HCT116 (cell line): ENCODE measurements at regions not wholly inside any gene's neighbourhood (a gene's known extent, or its start where the extent isn't known, plus 50 kb on each side); places are given as distances from the start of the nearest gene placed in this dataset.

Experiments
- EZH2 ChIP-seq: fragments of 200-600 bp; sonication (generic); IDR thresholded peaks from 2 replicates; pipeline ENCODE4 v1.6.1; 2017; ENCODE audit warnings: antibody characterized with exemption, mixed run types
- EZH2phosphoT487 ChIP-seq: fragments of 200-600 bp; IDR thresholded peaks from 2 replicates; pipeline ENCODE4 v1.6.1; 2018; ENCODE audit warnings: antibody characterized with exemption, borderline replicate concordance
- JUND ChIP-seq: IDR thresholded peaks from 2 replicates; pipeline ENCODE4 v1.6.1; 2012
- POLR2A ChIP-seq: IDR thresholded peaks from 2 replicates; pipeline ENCODE4 v1.7.0; 2011; ENCODE audit warnings: borderline replicate concordance; ENCODE audit not compliant: insufficient read depth, insufficient read length; ENCODE audit errors: extremely low read depth
- SRF ChIP-seq: IDR thresholded peaks from 2 replicates; pipeline ENCODE4 v1.6.1; 2012; ENCODE audit warnings: low read depth
- TCF7L2 ChIP-seq: IDR thresholded peaks from 2 replicates; pipeline ENCODE4 v1.7.0; 2011; ENCODE audit warnings: borderline replicate concordance, inconsistent platforms; ENCODE audit not compliant: insufficient read depth, insufficient read length; ENCODE audit errors: extremely low read depth
- YY1 ChIP-seq: IDR thresholded peaks from 2 replicates; pipeline ENCODE4 v1.6.1; 2011; ENCODE audit warnings: low read length, low read depth, moderate library complexity, mild to moderate bottlenecking; ENCODE audit not compliant: insufficient replicate concordance; ENCODE audit errors: extremely low read depth
- TF ChIP-seq, protein P1 (sequence below), 3 experiments: fragments of 200-600 bp in 1 of 3; sonication (generic) in 1 of 3; IDR thresholded peaks in 2 of 3; conservative IDR thresholded peaks in 1 of 3; 2 replicates each; pipeline ENCODE4 v1.5.1; 2012 to 2017; ENCODE audit warnings: low read depth in 2 of 3, low read length in 2 of 3, antibody characterized with exemption in 1 of 3, borderline replicate concordance in 1 of 3, control low read depth in 1 of 3, mild to moderate bottlenecking in 1 of 3, mixed read lengths in 1 of 3, mixed run types in 1 of 3, moderate library complexity in 1 of 3; ENCODE audit not compliant: insufficient read depth in 1 of 3
- TF ChIP-seq, protein P2 (sequence below): IDR thresholded peaks from 2 replicates; pipeline ENCODE4 v1.6.1; 2012

- TF ChIP-seq JUND (peak; percentile 73), SRF (no peak), POLR2A (no peak), EZH2phosphoT487 (no peak), EZH2 (no peak), YY1 (no peak), TCF7L2 (no peak)
- TF ChIP-seq, protein P1, sequence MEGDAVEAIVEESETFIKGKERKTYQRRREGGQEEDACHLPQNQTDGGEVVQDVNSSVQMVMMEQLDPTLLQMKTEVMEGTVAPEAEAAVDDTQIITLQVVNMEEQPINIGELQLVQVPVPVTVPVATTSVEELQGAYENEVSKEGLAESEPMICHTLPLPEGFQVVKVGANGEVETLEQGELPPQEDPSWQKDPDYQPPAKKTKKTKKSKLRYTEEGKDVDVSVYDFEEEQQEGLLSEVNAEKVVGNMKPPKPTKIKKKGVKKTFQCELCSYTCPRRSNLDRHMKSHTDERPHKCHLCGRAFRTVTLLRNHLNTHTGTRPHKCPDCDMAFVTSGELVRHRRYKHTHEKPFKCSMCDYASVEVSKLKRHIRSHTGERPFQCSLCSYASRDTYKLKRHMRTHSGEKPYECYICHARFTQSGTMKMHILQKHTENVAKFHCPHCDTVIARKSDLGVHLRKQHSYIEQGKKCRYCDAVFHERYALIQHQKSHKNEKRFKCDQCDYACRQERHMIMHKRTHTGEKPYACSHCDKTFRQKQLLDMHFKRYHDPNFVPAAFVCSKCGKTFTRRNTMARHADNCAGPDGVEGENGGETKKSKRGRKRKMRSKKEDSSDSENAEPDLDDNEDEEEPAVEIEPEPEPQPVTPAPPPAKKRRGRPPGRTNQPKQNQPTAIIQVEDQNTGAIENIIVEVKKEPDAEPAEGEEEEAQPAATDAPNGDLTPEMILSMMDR (IDR thresholded peaks at IDR 0.05 in 2 of 3, conservative IDR thresholded peaks at IDR 0.05 in 1 of 3; ENCODE audit: borderline replicate concordance in 1 of 3, insufficient read depth in 1 of 3, low read depth in 2 of 3, low read length in 2 of 3), result no peak
- TF ChIP-seq, protein P2, sequence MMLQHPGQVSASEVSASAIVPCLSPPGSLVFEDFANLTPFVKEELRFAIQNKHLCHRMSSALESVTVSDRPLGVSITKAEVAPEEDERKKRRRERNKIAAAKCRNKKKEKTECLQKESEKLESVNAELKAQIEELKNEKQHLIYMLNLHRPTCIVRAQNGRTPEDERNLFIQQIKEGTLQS, result no peak
These were observed 116.6 kb upstream of the CDK1 start for GRCh38 chr10:60661637-60662036.
